ENCODE measurements at regions not wholly inside any gene's neighbourhood (a gene's known extent, or its start where the extent isn't known, plus 50 kb on each side); places are given as distances from the start of the nearest gene placed in this dataset.
"Not testable (repeated sequence)": the region's sequence is repeated elsewhere in the genome, so short reads cannot be mapped to it uniquely, and the experiment has no call there.

- no peak for DNase-seq
Measured at GRCh38 chr14:66306101-66306500, 180.1 kb upstream of the CCDC196 start.

GRCh38 chr14:66311058-66311457, 175.1 kb upstream of the CCDC196 start:
- no peak for DNase-seq

GRCh38 chr14:66311990-66312389, 174.2 kb upstream of the CCDC196 start:
- DNase-seq, result peak; percentile 6

- DNase-seq, result no peak
Measured at GRCh38 chr14:66312451-66312850, 173.7 kb upstream of the CCDC196 start.

- no peak for DNase-seq
Measured at GRCh38 chr14:66315098-66315497, 171.1 kb upstream of the CCDC196 start.

GRCh38 chr14:66315548-66315947, 170.6 kb upstream of the CCDC196 start:
- no peak for DNase-seq

GRCh38 chr14:66322564-66322963, 163.6 kb upstream of the CCDC196 start:
- DNase-seq, result no peak

GRCh38 chr14:66330228-66330627, 155.9 kb upstream of the CCDC196 start:
- no peak for DNase-seq

- no peak for DNase-seq
Measured at GRCh38 chr14:66330916-66331315, 155.3 kb upstream of the CCDC196 start.

- not testable (repeated sequence) for DNase-seq
Measured at GRCh38 chr14:66333293-66333692, 152.9 kb upstream of the CCDC196 start.

- DNase-seq, result no peak
Measured at GRCh38 chr14:66341239-66341638, 144.9 kb upstream of the CCDC196 start.

GRCh38 chr14:66345986-66346385, 140.2 kb upstream of the CCDC196 start:
- DNase-seq, result no peak

GRCh38 chr14:66351310-66351709, 134.9 kb upstream of the CCDC196 start:
- no peak for DNase-seq

GRCh38 chr14:66359500-66359899, 126.7 kb upstream of the CCDC196 start:
- peak; percentile 58 for DNase-seq

GRCh38 chr14:66360366-66360926, 125.7 kb upstream of the CCDC196 start:
- DNase-seq, result no peak

- DNase-seq, result no peak
Measured at GRCh38 chr14:66361013-66361412, 125.2 kb upstream of the CCDC196 start.

- peak; percentile 30 for DNase-seq
Measured at GRCh38 chr14:66365388-66365787, 120.8 kb upstream of the CCDC196 start.

- DNase-seq, result no peak
Measured at GRCh38 chr14:66369157-66369697, 116.9 kb upstream of the CCDC196 start.

GRCh38 chr14:66371776-66372175, 114.4 kb upstream of the CCDC196 start:
- DNase-seq, result no peak

GRCh38 chr14:66375046-66375964, 110.9 kb upstream of the CCDC196 start:
- DNase-seq, result no peak

- DNase-seq, result no peak
Measured at GRCh38 chr14:66377574-66377973, 108.6 kb upstream of the CCDC196 start.

GRCh38 chr14:66378712-66379505, 107.3 kb upstream of the CCDC196 start:
- DNase-seq, result no peak

- no peak for DNase-seq
Measured at GRCh38 chr14:66380143-66380542, 106.0 kb upstream of the CCDC196 start.

All from NCI-H345 (cell line).